Stomach (tissue), 4 donors: ENCODE measurements at regions not wholly inside any gene's neighbourhood (a gene's known extent, or its start where the extent isn't known, plus 50 kb on each side); places are given as distances from the start of the nearest gene placed in this dataset.

Experiments used
- POLR2A ChIP-seq, 4 donors: fragments of 450-650 bp; IDR thresholded peaks; one replicate each; pipeline ENCODE4 v1.6.1; 2016; ENCODE audit warnings: antibody characterized with exemption in 4 of 4, control low read depth in 2 of 4, mild to moderate bottlenecking in 1 of 4, moderate library complexity in 1 of 4
- POLR2AphosphoS5 ChIP-seq, 3 donors: sonication (generic); formaldehyde crosslinking; IDR thresholded peaks; one replicate each; pipeline ENCODE4 v1.6.1; 2016; ENCODE audit warnings: antibody characterized with exemption in 3 of 3
- TF ChIP-seq, protein P1 (sequence below), 7 experiments: fragments of 450-650 bp in 4 of 7; fragments of 200-600 bp in 3 of 7; sonication (generic) in 3 of 7; IDR thresholded peaks; one replicate each; pipeline ENCODE4 v1.5.1; 2016 to 2019; ENCODE audit warnings: antibody characterized with exemption in 7 of 7, control low read depth in 2 of 7, mild to moderate bottlenecking in 1 of 7

DNA sequence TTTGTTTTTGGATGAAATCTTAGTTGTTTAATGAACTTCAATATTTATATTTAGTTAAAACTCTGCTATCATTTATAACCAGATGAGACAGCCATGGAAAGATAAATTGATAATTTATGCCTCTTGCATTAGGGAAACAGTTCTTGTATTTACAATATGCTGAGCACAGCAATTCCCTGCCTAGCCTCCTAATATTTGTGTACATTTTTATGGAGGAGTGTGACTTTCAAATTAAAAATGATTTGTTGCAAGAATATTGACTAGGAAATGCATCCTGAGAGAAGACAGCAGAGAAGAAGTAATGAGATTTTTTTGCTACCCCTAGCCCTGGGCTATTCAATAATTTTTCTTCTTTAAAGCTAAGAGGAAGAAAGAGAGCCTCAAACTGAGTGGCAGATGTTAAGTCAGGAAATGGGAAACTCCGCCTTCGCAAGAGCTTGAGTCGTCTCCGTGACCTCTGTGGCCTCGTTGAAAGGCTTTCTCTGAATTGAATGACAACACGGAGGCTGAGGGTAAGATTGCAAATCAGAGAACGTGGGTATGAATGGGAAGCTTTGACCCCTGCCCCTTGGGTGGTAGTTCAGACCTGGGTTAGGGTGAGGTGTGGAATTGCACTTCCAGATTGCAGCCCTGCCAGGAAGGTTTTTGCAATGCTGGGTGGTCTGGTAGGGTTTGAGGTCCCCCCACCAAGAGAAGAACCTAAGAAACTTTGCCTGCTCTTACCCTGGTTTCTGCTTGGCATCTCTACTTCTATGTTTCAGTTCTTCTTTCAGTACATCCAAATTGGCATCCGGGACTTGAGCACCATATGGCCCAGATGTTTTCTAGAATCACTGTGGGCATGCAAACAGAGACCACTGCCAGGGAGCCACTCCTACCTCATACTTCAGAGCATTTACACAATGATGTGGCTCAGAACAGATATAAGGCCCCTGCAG, 210.3 kb upstream of the RBMS1 start:
- TF ChIP-seq, protein P1, sequence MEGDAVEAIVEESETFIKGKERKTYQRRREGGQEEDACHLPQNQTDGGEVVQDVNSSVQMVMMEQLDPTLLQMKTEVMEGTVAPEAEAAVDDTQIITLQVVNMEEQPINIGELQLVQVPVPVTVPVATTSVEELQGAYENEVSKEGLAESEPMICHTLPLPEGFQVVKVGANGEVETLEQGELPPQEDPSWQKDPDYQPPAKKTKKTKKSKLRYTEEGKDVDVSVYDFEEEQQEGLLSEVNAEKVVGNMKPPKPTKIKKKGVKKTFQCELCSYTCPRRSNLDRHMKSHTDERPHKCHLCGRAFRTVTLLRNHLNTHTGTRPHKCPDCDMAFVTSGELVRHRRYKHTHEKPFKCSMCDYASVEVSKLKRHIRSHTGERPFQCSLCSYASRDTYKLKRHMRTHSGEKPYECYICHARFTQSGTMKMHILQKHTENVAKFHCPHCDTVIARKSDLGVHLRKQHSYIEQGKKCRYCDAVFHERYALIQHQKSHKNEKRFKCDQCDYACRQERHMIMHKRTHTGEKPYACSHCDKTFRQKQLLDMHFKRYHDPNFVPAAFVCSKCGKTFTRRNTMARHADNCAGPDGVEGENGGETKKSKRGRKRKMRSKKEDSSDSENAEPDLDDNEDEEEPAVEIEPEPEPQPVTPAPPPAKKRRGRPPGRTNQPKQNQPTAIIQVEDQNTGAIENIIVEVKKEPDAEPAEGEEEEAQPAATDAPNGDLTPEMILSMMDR (IDR thresholded peaks at IDR 0.05): no peak
- TF ChIP-seq POLR2AphosphoS5 (IDR thresholded peaks at IDR 0.05) (no peak), POLR2A (IDR thresholded peaks at IDR 0.05) (no peak)
